ENCODE measurements at regions not wholly inside any gene's neighbourhood (a gene's known extent, or its start where the extent isn't known, plus 50 kb on each side); places are given as distances from the start of the nearest gene placed in this dataset.
"Not testable (repeated sequence)": the region's sequence is repeated elsewhere in the genome, so short reads cannot be mapped to it uniquely, and the experiment has no call there.

- TF ChIP-seq CTCF (IDR thresholded peaks at IDR 0.05; ENCODE audit: insufficient read depth, low read length, poor library complexity, severe bottlenecking); EZH2phosphoT487 (conservative IDR thresholded peaks at IDR 0.05; ENCODE audit: low read length): not testable (repeated sequence)
These were observed 1399.4 kb downstream of the GATA3 start for GRCh38 chr10:9453871-9454270.
